ENCODE measurements at regions not wholly inside any gene's neighbourhood (a gene's known extent, or its start where the extent isn't known, plus 50 kb on each side); places are given as distances from the start of the nearest gene placed in this dataset.

DNA sequence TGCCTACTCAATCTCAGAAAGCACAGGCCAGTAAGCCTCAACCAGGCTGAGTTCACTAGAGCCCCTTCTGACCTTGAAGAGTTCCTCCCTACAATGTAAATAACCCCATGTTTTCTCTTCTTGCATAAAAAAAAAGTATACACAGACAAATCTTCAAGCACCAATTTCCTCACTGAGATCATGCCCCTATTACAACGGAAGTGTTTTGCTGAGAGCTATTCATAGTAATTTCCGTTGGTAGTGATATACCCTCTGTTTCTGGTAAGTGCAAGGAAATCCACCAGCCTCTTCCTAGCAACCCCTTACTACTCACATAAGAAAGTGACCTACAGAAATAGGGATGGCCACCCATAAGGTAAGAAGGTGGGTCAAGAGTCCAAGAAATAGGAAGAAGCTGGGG is 76.4 kb upstream of the TARS1 start:
- Histone ChIP-seq H3K27me3 (ENCODE audit: control insufficient read depth, extremely low read depth, insufficient read depth, low read length) (no peaks in the 10 kb centered on the region), H3K9me1 (ENCODE audit: control insufficient read depth, extremely low read depth, insufficient read depth, low read length) (no peaks in the 10 kb centered on the region), H3K36me3 (ENCODE audit: control insufficient read depth in 2 of 2, extremely low read depth in 1 of 2, insufficient read depth in 2 of 2, low read length in 2 of 2) (no peaks in the 10 kb centered on the region), H3K4me2 (ENCODE audit: control insufficient read depth, extremely low read depth, insufficient read depth, low read depth, low read length) (no peak overlapping the region), H3K27ac (ENCODE audit: control insufficient read depth, insufficient read depth, low read length) (no peak overlapping the region), H4K20me1 (ENCODE audit: control insufficient read depth, extremely low read depth, insufficient read depth, low read length) (no peaks in the 10 kb centered on the region), H3K4me1 (ENCODE audit: control insufficient read depth, extremely low read depth, insufficient read depth, low read length) (no peaks in the 10 kb centered on the region), H2AFZ (ENCODE audit: control insufficient read depth, low read length) (no peak overlapping the region), H3K79me2 (ENCODE audit: control insufficient read depth, insufficient read depth, low read length) (no peaks in the 10 kb centered on the region), H3K4me3 (ENCODE audit: control insufficient read depth in 2 of 3, extremely low read depth in 1 of 3, insufficient read depth in 2 of 3, low read depth in 1 of 3, low read length in 3 of 3) (no peak overlapping the region), H3K9ac (ENCODE audit: control insufficient read depth, extremely low read depth, insufficient read depth, low read length) (no peak overlapping the region), H3K9me3 (ENCODE audit: control insufficient read depth, low read depth, low read length) (no peaks in the 10 kb centered on the region)
- DNase-seq (ENCODE audit: low read depth, low spot score) = no peak
- no peak for TF ChIP-seq EZH2 (IDR thresholded peaks at IDR 0.05; ENCODE audit: low read length)
- TF ChIP-seq, protein P1, sequence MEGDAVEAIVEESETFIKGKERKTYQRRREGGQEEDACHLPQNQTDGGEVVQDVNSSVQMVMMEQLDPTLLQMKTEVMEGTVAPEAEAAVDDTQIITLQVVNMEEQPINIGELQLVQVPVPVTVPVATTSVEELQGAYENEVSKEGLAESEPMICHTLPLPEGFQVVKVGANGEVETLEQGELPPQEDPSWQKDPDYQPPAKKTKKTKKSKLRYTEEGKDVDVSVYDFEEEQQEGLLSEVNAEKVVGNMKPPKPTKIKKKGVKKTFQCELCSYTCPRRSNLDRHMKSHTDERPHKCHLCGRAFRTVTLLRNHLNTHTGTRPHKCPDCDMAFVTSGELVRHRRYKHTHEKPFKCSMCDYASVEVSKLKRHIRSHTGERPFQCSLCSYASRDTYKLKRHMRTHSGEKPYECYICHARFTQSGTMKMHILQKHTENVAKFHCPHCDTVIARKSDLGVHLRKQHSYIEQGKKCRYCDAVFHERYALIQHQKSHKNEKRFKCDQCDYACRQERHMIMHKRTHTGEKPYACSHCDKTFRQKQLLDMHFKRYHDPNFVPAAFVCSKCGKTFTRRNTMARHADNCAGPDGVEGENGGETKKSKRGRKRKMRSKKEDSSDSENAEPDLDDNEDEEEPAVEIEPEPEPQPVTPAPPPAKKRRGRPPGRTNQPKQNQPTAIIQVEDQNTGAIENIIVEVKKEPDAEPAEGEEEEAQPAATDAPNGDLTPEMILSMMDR (optimal IDR thresholded peaks at IDR 0.05 in 1 of 3, IDR thresholded peaks at IDR 0.05 in 1 of 3, conservative IDR thresholded peaks at IDR 0.05 in 1 of 3; ENCODE audit: extremely low read depth in 1 of 3, insufficient read depth in 2 of 3, low read length in 3 of 3) = no peak
- FAIRE-seq = no peak
- dilution Hi-C loops (cut with MboI; ENCODE audit: extremely low pct_ligation_motif_present, low sequenced_read_pairs) = no loop called here

DNA sequence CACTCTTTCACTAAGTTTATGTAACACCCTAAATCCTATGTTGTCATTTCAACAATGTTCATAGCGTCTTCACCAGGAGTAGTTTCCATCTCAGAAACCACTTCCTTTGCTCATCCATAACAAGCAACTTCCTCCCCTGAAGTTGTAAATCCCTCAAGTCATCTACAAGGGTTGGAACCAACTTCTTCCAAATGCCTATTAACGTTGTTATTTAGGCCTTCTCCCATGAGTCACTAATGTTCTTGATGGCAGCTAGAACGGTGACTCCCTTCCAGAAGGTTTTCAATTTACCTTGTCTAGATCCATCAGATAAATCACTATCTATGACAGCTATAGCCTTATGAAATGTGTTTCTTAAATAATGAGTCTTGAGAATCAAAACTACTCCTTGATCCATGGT is 73.3 kb upstream of the TARS1 start:
- H3K27me3 ChIP-seq (ENCODE audit: control insufficient read depth, extremely low read depth, insufficient read depth, low read length) = no peaks in the 10 kb centered on the region
- H3K4me2 ChIP-seq (ENCODE audit: control insufficient read depth, extremely low read depth, insufficient read depth, low read depth, low read length) = no peak overlapping the region
- no peaks in the 10 kb centered on the region for H3K36me3 ChIP-seq (ENCODE audit: control insufficient read depth in 2 of 2, extremely low read depth in 1 of 2, insufficient read depth in 2 of 2, low read length in 2 of 2)
- TF ChIP-seq, protein P1 (optimal IDR thresholded peaks at IDR 0.05 in 1 of 3, IDR thresholded peaks at IDR 0.05 in 1 of 3, conservative IDR thresholded peaks at IDR 0.05 in 1 of 3; ENCODE audit: extremely low read depth in 1 of 3, insufficient read depth in 2 of 3, low read length in 3 of 3) = no peak
- TF ChIP-seq EZH2 (IDR thresholded peaks at IDR 0.05; ENCODE audit: low read length) = no peak
- no peaks in the 10 kb centered on the region for H4K20me1 ChIP-seq (ENCODE audit: control insufficient read depth, extremely low read depth, insufficient read depth, low read length)
- no peak for DNase-seq (ENCODE audit: low read depth, low spot score)
- no peak overlapping the region for H3K9ac ChIP-seq (ENCODE audit: control insufficient read depth, extremely low read depth, insufficient read depth, low read length)
- H3K9me1 ChIP-seq (ENCODE audit: control insufficient read depth, extremely low read depth, insufficient read depth, low read length) = no peaks in the 10 kb centered on the region
- H3K4me1 ChIP-seq (ENCODE audit: control insufficient read depth, extremely low read depth, insufficient read depth, low read length) = no peaks in the 10 kb centered on the region
- H3K27ac ChIP-seq (ENCODE audit: control insufficient read depth, insufficient read depth, low read length) = no peak overlapping the region
- H2AFZ ChIP-seq (ENCODE audit: control insufficient read depth, low read length) = no peak overlapping the region
- no peak overlapping the region for H3K4me3 ChIP-seq (ENCODE audit: control insufficient read depth in 2 of 3, extremely low read depth in 1 of 3, insufficient read depth in 2 of 3, low read depth in 1 of 3, low read length in 3 of 3)
- dilution Hi-C loops (cut with MboI; ENCODE audit: extremely low pct_ligation_motif_present, low sequenced_read_pairs) = no loop called here
- H3K79me2 ChIP-seq (ENCODE audit: control insufficient read depth, insufficient read depth, low read length) = no peaks in the 10 kb centered on the region
- H3K9me3 ChIP-seq (ENCODE audit: control insufficient read depth, low read depth, low read length) = no peaks in the 10 kb centered on the region
- peak; percentile 9 for FAIRE-seq
